GM23338 (cell line): ENCODE measurements at regions not wholly inside any gene's neighbourhood (a gene's known extent, or its start where the extent isn't known, plus 50 kb on each side); places are given as distances from the start of the nearest gene placed in this dataset.

Experiments
- ATAC-seq: fragments of 200-7000 bp; cut with Tn5 transposase; 3 replicates; pipeline ENCODE4 v1.9.1; 2020
- DNase-seq: peaks from one replicate; pipeline ENCODE4 v3.0.0-alpha.2; 2015; ENCODE audit warnings: low spot score
- H2AFZ ChIP-seq: fragments of 200-600 bp; sonication (generic); 2 replicates; pipeline ENCODE4 v1.8.0; 2016; ENCODE audit warnings: antibody characterized with exemption, mild to moderate bottlenecking, moderate library complexity
- H3F3A ChIP-seq: fragments of 200-600 bp; sonication (generic); replicated peaks from 2 replicates; pipeline ENCODE4 v1.8.0; 2017; ENCODE audit warnings: antibody characterized with exemption, mixed run types, low read depth
- H3K27ac ChIP-seq: fragments of 200-600 bp; sonication (generic); 2 replicates; pipeline ENCODE4 v1.6.1; 2016; ENCODE audit warnings: low read depth
- H3K27me3 ChIP-seq: fragments of 200-600 bp; sonication (generic); 2 replicates; pipeline ENCODE4 v1.8.0; 2016; ENCODE audit warnings: mild to moderate bottlenecking, mixed run types, moderate library complexity; ENCODE audit not compliant: insufficient read depth
- H3K36me3 ChIP-seq: fragments of 200-600 bp; sonication (generic); 2 replicates; pipeline ENCODE4 v1.8.0; 2016; ENCODE audit warnings: mild to moderate bottlenecking; ENCODE audit not compliant: insufficient read depth
- H3K4me1 ChIP-seq: fragments of 200-600 bp; sonication (generic); 2 replicates; pipeline ENCODE4 v1.8.0; 2016; ENCODE audit warnings: mild to moderate bottlenecking, moderate library complexity; ENCODE audit not compliant: insufficient read depth
- H3K4me2 ChIP-seq: fragments of 200-600 bp; sonication (generic); 2 replicates; pipeline ENCODE4 v1.7.1; 2017; ENCODE audit warnings: mixed run types
- H3K4me3 ChIP-seq: fragments of 200-600 bp; sonication (generic); 2 replicates; pipeline ENCODE4 v1.6.1; 2016; ENCODE audit warnings: mixed run types
- H3K79me2 ChIP-seq: fragments of 200-600 bp; sonication (generic); replicated peaks from 2 replicates; pipeline ENCODE4 v1.8.0; 2017; ENCODE audit warnings: mild to moderate bottlenecking; ENCODE audit not compliant: insufficient read depth
- H3K9me2 ChIP-seq: fragments of 200-600 bp; sonication (generic); 2 replicates; pipeline ENCODE4 v1.8.0; 2017; ENCODE audit not compliant: insufficient read depth
- H4K20me1 ChIP-seq: fragments of 200-600 bp; sonication (generic); replicated peaks from 2 replicates; pipeline ENCODE4 v1.8.0; 2017; ENCODE audit warnings: mild to moderate bottlenecking; ENCODE audit not compliant: insufficient read depth
- H3K27ac Mint-ChIP-seq: 2 replicates; pipeline ENCODE4 v1.8.0; 2020; ENCODE audit warnings: inconsistent platforms, mild to moderate bottlenecking, moderate library complexity, mixed read lengths
- H3K27me3 Mint-ChIP-seq: 3 replicates; pipeline ENCODE4 v1.8.0; 2022; ENCODE audit warnings: low read depth, mild to moderate bottlenecking, moderate library complexity, mixed read lengths, inconsistent platforms; ENCODE audit not compliant: insufficient read depth, poor library complexity
- H3K36me3 Mint-ChIP-seq: 3 replicates; pipeline ENCODE4 v1.8.0; 2021; ENCODE audit warnings: low read depth, mild to moderate bottlenecking, inconsistent platforms, moderate library complexity, mixed read lengths
- H3K4me1 Mint-ChIP-seq: 3 replicates; pipeline ENCODE4 v1.8.0; 2020; ENCODE audit warnings: mild to moderate bottlenecking, inconsistent platforms, mixed read lengths
- H3K4me3 Mint-ChIP-seq: 3 replicates; pipeline ENCODE4 v1.8.0; 2021; ENCODE audit warnings: moderate library complexity, mild to moderate bottlenecking, inconsistent platforms, mixed read lengths
- H3K9me3 Mint-ChIP-seq: 3 replicates; pipeline ENCODE4 v1.8.0; 2020; ENCODE audit warnings: moderate library complexity, mild to moderate bottlenecking, inconsistent platforms, mixed read lengths
- CREB1 ChIP-seq: fragments of 250-450 bp; sonication (Bioruptor Pico); IDR thresholded peaks from 2 replicates; pipeline ENCODE4 v1.5.0; 2020; ENCODE audit warnings: low read depth, mild to moderate bottlenecking, moderate library complexity
- EZH2 ChIP-seq: fragments of 200-600 bp; sonication (generic); IDR thresholded peaks from one replicate; pipeline ENCODE4 v1.8.0; 2017; ENCODE audit warnings: antibody characterized with exemption, mild to moderate bottlenecking, low read depth; ENCODE audit not compliant: unreplicated experiment
- EZH2phosphoT487 ChIP-seq: fragments of 200-600 bp; sonication (generic); IDR thresholded peaks from one replicate; pipeline ENCODE4 v1.8.1; 2018; ENCODE audit warnings: antibody characterized with exemption; ENCODE audit not compliant: unreplicated experiment
- JUNB ChIP-seq: IDR thresholded peaks from one replicate; pipeline ENCODE4 v1.6.1; 2016; ENCODE audit warnings: antibody characterized with exemption; ENCODE audit not compliant: unreplicated experiment
- NANOG ChIP-seq: IDR thresholded peaks from 2 replicates; pipeline ENCODE4 v1.6.1; 2016; ENCODE audit warnings: antibody characterized with exemption, borderline replicate concordance
- POLR2AphosphoS5 ChIP-seq: IDR thresholded peaks from 2 replicates; pipeline ENCODE4 v1.6.1; 2016; ENCODE audit warnings: antibody characterized with exemption, low read depth
- STAT1 ChIP-seq: IDR thresholded peaks from one replicate; pipeline ENCODE4 v1.6.1; 2016; ENCODE audit warnings: antibody characterized with exemption; ENCODE audit not compliant: unreplicated experiment
- ZNF114 ChIP-seq: fragments of 250-450 bp; sonication (Bioruptor Pico); IDR thresholded peaks from 2 replicates; pipeline ENCODE4 v1.5.0; 2020; ENCODE audit warnings: mild to moderate bottlenecking, moderate library complexity
- ZNF331 ChIP-seq: fragments of 250-450 bp; sonication (Bioruptor Pico); IDR thresholded peaks from 2 replicates; pipeline ENCODE4 v1.5.0; 2020; ENCODE audit warnings: low read depth, mild to moderate bottlenecking, moderate library complexity
- TF ChIP-seq, protein P1 (sequence below): IDR thresholded peaks from 2 replicates; pipeline ENCODE4 v1.6.1; 2016; ENCODE audit warnings: antibody characterized with exemption
- TF ChIP-seq, protein P2 (sequence below), 2 experiments: fragments of 200-600 bp in 1 of 2; sonication (generic) in 1 of 2; conservative IDR thresholded peaks; 2 replicates each; pipeline versions ENCODE4 v1.5.1 to v1.6.1; 2016 to 2017; ENCODE audit warnings: antibody characterized with exemption in 2 of 2, low read depth in 2 of 2, mild to moderate bottlenecking in 2 of 2, moderate library complexity in 1 of 2
- TF ChIP-seq, protein P3 (sequence below): IDR thresholded peaks from one replicate; pipeline ENCODE4 v1.6.1; 2018; ENCODE audit warnings: antibody characterized with exemption; ENCODE audit not compliant: unreplicated experiment
- TF ChIP-seq, protein P4 (sequence below): fragments of 250-450 bp; sonication (Bioruptor Pico); IDR thresholded peaks from 2 replicates; pipeline ENCODE4 v1.5.0; 2020; ENCODE audit warnings: mild to moderate bottlenecking, moderate library complexity

DNA sequence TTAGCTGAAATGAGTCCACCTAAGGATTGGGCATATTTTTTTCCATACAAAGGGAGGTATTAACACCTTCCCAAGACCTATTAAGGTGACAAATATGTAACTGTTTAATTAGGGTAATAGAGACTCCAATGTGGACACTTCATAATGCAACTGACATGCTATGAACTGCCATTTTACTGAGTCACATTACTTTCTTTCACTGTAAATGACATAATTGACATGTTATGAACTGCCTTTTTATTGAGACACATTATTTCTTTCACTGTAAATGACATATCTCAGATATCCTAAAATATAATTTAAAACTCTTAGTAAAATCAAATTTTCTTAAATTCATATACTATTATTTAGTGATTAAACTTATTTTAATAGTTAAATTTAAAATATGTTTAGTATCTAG, 528.8 kb upstream of the PCDH15 start:
- Histone ChIP-seq H3K4me3 (no peak overlapping the region), H3K27ac (no peak overlapping the region), H3K79me2 (no peaks in the 10 kb centered on the region), H3K4me2 (no peak overlapping the region), H3K36me3 (no peaks in the 10 kb centered on the region), H3F3A (no peaks in the 10 kb centered on the region), H3K27me3 (no peaks in the 10 kb centered on the region), H3K9me2 (no peaks in the 10 kb centered on the region), H3K4me1 (no peaks in the 10 kb centered on the region), H4K20me1 (no peaks in the 10 kb centered on the region), H2AFZ (no peak overlapping the region)
- ATAC-seq, result no peak
- Mint-ChIP-seq H3K4me3 (no peak overlapping the region), H3K36me3 (no peaks in the 10 kb centered on the region), H3K4me1 (no peaks in the 10 kb centered on the region), H3K27ac (no peak overlapping the region), H3K27me3 (peaks cover 1% of the 10 kb centered on the region), H3K9me3 (no peaks in the 10 kb centered on the region; the same call in 2 of the 3 replicates)
- no peak for DNase-seq
- TF ChIP-seq JUNB (no peak), CREB1 (CRISPR knock-in tag) (no peak), STAT1 (no peak), EZH2phosphoT487 (no peak), ZNF114 (CRISPR knock-in tag) (no peak), ZNF331 (CRISPR knock-in tag) (no peak), EZH2 (no peak), NANOG (no peak), POLR2AphosphoS5 (no peak)
- TF ChIP-seq, protein P1, sequence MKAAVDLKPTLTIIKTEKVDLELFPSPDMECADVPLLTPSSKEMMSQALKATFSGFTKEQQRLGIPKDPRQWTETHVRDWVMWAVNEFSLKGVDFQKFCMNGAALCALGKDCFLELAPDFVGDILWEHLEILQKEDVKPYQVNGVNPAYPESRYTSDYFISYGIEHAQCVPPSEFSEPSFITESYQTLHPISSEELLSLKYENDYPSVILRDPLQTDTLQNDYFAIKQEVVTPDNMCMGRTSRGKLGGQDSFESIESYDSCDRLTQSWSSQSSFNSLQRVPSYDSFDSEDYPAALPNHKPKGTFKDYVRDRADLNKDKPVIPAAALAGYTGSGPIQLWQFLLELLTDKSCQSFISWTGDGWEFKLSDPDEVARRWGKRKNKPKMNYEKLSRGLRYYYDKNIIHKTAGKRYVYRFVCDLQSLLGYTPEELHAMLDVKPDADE, result no peak
- TF ChIP-seq, protein P2, sequence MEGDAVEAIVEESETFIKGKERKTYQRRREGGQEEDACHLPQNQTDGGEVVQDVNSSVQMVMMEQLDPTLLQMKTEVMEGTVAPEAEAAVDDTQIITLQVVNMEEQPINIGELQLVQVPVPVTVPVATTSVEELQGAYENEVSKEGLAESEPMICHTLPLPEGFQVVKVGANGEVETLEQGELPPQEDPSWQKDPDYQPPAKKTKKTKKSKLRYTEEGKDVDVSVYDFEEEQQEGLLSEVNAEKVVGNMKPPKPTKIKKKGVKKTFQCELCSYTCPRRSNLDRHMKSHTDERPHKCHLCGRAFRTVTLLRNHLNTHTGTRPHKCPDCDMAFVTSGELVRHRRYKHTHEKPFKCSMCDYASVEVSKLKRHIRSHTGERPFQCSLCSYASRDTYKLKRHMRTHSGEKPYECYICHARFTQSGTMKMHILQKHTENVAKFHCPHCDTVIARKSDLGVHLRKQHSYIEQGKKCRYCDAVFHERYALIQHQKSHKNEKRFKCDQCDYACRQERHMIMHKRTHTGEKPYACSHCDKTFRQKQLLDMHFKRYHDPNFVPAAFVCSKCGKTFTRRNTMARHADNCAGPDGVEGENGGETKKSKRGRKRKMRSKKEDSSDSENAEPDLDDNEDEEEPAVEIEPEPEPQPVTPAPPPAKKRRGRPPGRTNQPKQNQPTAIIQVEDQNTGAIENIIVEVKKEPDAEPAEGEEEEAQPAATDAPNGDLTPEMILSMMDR (conservative IDR thresholded peaks at IDR 0.05; ENCODE audit: low read depth in 2 of 2), result no peak
- TF ChIP-seq, protein P3, sequence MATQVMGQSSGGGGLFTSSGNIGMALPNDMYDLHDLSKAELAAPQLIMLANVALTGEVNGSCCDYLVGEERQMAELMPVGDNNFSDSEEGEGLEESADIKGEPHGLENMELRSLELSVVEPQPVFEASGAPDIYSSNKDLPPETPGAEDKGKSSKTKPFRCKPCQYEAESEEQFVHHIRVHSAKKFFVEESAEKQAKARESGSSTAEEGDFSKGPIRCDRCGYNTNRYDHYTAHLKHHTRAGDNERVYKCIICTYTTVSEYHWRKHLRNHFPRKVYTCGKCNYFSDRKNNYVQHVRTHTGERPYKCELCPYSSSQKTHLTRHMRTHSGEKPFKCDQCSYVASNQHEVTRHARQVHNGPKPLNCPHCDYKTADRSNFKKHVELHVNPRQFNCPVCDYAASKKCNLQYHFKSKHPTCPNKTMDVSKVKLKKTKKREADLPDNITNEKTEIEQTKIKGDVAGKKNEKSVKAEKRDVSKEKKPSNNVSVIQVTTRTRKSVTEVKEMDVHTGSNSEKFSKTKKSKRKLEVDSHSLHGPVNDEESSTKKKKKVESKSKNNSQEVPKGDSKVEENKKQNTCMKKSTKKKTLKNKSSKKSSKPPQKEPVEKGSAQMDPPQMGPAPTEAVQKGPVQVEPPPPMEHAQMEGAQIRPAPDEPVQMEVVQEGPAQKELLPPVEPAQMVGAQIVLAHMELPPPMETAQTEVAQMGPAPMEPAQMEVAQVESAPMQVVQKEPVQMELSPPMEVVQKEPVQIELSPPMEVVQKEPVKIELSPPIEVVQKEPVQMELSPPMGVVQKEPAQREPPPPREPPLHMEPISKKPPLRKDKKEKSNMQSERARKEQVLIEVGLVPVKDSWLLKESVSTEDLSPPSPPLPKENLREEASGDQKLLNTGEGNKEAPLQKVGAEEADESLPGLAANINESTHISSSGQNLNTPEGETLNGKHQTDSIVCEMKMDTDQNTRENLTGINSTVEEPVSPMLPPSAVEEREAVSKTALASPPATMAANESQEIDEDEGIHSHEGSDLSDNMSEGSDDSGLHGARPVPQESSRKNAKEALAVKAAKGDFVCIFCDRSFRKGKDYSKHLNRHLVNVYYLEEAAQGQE, result no peak
- TF ChIP-seq, protein P4, sequence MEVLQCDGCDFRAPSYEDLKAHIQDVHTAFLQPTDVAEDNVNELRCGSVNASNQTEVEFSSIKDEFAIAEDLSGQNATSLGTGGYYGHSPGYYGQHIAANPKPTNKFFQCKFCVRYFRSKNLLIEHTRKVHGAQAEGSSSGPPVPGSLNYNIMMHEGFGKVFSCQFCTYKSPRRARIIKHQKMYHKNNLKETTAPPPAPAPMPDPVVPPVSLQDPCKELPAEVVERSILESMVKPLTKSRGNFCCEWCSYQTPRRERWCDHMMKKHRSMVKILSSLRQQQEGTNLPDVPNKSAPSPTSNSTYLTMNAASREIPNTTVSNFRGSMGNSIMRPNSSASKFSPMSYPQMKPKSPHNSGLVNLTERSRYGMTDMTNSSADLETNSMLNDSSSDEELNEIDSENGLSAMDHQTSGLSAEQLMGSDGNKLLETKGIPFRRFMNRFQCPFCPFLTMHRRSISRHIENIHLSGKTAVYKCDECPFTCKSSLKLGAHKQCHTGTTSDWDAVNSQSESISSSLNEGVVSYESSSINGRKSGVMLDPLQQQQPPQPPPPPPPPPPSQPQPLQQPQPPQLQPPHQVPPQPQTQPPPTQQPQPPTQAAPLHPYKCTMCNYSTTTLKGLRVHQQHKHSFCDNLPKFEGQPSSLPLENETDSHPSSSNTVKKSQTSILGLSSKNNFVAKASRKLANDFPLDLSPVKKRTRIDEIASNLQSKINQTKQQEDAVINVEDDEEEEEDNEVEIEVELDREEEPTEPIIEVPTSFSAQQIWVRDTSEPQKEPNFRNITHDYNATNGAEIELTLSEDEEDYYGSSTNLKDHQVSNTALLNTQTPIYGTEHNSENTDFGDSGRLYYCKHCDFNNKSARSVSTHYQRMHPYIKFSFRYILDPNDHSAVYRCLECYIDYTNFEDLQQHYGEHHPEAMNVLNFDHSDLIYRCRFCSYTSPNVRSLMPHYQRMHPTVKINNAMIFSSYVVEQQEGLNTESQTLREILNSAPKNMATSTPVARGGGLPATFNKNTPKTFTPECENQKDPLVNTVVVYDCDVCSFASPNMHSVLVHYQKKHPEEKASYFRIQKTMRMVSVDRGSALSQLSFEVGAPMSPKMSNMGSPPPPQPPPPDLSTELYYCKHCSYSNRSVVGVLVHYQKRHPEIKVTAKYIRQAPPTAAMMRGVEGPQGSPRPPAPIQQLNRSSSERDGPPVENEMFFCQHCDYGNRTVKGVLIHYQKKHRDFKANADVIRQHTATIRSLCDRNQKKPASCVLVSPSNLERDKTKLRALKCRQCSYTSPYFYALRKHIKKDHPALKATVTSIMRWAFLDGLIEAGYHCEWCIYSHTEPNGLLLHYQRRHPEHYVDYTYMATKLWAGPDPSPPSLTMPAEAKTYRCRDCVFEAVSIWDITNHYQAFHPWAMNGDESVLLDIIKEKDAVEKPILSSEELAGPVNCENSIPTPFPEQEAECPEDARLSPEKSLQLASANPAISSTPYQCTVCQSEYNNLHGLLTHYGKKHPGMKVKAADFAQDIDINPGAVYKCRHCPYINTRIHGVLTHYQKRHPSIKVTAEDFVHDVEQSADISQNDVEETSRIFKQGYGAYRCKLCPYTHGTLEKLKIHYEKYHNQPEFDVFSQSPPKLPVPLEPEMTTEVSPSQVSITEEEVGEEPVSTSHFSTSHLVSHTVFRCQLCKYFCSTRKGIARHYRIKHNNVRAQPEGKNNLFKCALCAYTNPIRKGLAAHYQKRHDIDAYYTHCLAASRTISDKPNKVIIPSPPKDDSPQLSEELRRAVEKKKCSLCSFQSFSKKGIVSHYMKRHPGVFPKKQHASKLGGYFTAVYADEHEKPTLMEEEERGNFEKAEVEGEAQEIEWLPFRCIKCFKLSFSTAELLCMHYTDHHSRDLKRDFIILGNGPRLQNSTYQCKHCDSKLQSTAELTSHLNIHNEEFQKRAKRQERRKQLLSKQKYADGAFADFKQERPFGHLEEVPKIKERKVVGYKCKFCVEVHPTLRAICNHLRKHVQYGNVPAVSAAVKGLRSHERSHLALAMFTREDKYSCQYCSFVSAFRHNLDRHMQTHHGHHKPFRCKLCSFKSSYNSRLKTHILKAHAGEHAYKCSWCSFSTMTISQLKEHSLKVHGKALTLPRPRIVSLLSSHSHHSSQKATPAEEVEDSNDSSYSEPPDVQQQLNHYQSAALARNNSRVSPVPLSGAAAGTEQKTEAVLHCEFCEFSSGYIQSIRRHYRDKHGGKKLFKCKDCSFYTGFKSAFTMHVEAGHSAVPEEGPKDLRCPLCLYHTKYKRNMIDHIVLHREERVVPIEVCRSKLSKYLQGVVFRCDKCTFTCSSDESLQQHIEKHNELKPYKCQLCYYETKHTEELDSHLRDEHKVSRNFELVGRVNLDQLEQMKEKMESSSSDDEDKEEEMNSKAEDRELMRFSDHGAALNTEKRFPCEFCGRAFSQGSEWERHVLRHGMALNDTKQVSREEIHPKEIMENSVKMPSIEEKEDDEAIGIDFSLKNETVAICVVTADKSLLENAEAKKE (CRISPR knock-in tag), result no peak
